ENCODE measurements at regions not wholly inside any gene's neighbourhood (a gene's known extent, or its start where the extent isn't known, plus 50 kb on each side); places are given as distances from the start of the nearest gene placed in this dataset.

DNA sequence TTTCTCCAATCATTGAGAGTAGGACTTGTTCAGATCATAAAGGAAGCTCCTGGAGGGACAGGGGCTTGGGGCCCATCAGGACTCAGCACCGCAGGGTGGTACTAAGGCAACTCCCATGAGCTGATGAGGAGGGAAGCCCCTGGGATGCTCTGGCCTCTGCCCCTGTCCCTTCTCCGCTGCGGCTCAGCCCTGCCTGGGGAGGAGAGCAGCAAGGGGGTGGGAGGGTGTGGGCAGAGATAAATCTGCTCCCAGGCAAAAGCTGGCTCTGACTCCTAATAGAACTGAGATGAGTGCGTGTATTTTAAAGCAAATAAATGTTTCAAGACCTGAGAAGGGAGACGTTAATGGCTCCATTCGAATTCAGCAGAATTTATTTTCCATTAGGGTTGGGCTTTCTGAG lies 52.0 kb upstream of the CHST11 start:
- TF ChIP-seq TEAD4 (IDR thresholded peaks at IDR 0.05; ENCODE audit: low read depth, low read length) (no peak), POLR2AphosphoS5 (IDR thresholded peaks at IDR 0.05; ENCODE audit: low read depth, low read length) (no peak), CEBPB (IDR thresholded peaks at IDR 0.05; ENCODE audit: low read depth, low read length) (no peak), GTF2F1 (IDR thresholded peaks at IDR 0.05; ENCODE audit: borderline replicate concordance, low read depth, low read length) (no peak)

Measured in H1 (cell line).